ENCODE measurements at regions not wholly inside any gene's neighbourhood (a gene's known extent, or its start where the extent isn't known, plus 50 kb on each side); places are given as distances from the start of the nearest gene placed in this dataset.
"Not testable (repeated sequence)": the region's sequence is repeated elsewhere in the genome, so short reads cannot be mapped to it uniquely, and the experiment has no call there.

DNA sequence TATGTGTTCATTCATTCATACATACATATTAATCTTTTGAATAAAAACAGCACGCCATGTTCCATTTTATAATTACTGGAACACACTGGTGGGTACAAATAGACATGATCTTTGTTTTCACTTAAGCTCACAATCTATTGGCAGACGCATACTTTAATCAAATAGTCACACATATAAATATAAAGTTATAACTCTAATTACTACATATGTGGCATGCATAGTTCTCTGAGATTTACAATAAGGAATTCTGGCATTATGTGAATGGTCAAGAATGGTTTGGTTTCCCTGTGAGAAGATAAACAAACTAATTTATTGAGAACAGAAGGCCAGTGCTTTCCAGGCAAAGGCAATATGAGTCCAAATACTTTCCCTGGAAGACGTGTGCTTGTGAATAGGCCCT, 576.2 kb downstream of the CDH8 start:
- Histone ChIP-seq H3K27ac (no peak overlapping the region), H3K4me3 (no peak overlapping the region), H3K27me3 (no peaks in the 10 kb centered on the region), H3K4me1 (ENCODE audit: low read depth) (no peaks in the 10 kb centered on the region), H3K9me3 (ENCODE audit: low read depth) (no peaks in the 10 kb centered on the region), H3K36me3 (no peaks in the 10 kb centered on the region)
- TF ChIP-seq CTCF (IDR thresholded peaks at IDR 0.05; ENCODE audit: low read depth, low read length): no peak
- no peak for DNase-seq (ENCODE audit: low read depth in 1 of 2, low spot score in 1 of 2)

GRCh38 chr16:61435346-61435745, 600.9 kb downstream of the CDH8 start:
- H3K36me3 ChIP-seq: no peaks in the 10 kb centered on the region
- H3K27ac ChIP-seq: no peak overlapping the region
- no peaks in the 10 kb centered on the region for H3K9me3 ChIP-seq (ENCODE audit: low read depth)
- TF ChIP-seq CTCF (IDR thresholded peaks at IDR 0.05; ENCODE audit: low read depth, low read length): no peak
- DNase-seq (ENCODE audit: low read depth in 1 of 2, low spot score in 1 of 2): no peak
- H3K4me1 ChIP-seq (ENCODE audit: low read depth): no peaks in the 10 kb centered on the region
- no peak overlapping the region for H3K4me3 ChIP-seq
- H3K27me3 ChIP-seq: no peaks in the 10 kb centered on the region

GRCh38 chr16:61432421-61432820, 603.8 kb downstream of the CDH8 start:
- TF ChIP-seq CTCF (IDR thresholded peaks at IDR 0.05; ENCODE audit: low read depth, low read length): no peak
- Histone ChIP-seq H3K9me3 (ENCODE audit: low read depth) (no peaks in the 10 kb centered on the region), H3K4me1 (ENCODE audit: low read depth) (no peaks in the 10 kb centered on the region), H3K27me3 (no peaks in the 10 kb centered on the region), H3K4me3 (no peak overlapping the region), H3K36me3 (no peaks in the 10 kb centered on the region), H3K27ac (no peak overlapping the region)
- DNase-seq (ENCODE audit: low read depth in 1 of 2, low spot score in 1 of 2): peak in 1 of 2 donors; percentile 6

DNA sequence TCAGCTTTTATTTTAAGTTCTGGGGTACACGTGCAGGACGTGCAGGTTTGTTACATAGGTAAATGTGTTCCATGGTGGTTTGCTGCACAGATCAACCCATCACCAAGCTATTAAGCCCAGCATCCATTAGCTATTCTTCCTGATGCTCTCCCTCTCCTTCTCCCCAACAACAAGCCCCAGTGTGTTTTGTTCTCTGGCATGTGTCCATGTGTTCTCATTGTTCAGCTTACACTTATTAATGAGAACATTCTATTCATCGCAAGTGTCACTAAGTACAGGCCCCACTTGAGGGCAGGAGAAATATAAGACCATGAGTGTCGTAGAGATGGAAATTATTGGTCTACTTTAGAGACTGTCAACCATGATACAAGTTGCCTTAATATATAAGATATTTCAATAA, 615.1 kb downstream of the CDH8 start:
- H3K9me3 ChIP-seq (ENCODE audit: low read depth): no peaks in the 10 kb centered on the region
- DNase-seq (ENCODE audit: low read depth in 1 of 2, low spot score in 1 of 2): no peak

DNA sequence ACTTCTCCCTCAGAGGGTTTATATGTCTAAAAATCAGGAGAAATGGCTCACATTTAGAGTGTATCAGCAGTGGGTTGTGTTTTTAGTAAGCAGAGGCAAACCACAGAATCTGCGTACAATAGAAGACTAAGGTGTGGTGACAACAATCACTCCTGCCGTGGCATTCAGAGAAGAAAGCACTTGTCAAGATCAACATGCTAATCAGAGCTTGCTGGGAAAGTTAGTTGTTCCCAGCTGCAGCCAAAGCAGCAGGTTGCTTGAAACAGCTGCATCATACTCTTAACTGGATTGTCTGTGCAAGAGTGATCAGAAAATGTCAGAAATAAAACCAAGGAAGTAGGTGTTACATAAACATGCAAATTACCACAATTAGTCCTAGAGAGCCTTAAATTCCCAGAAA, 616.4 kb downstream of the CDH8 start:
- H3K4me1 ChIP-seq (ENCODE audit: low read depth): no peaks in the 10 kb centered on the region
- no peak for DNase-seq (ENCODE audit: low read depth in 1 of 2, low spot score in 1 of 2)
- no peak for TF ChIP-seq CTCF (IDR thresholded peaks at IDR 0.05; ENCODE audit: low read depth, low read length)

More for the DNA sequence above, 615.1 kb downstream of the CDH8 start:
- Histone ChIP-seq H3K27me3 (no peaks in the 10 kb centered on the region), H3K4me1 (ENCODE audit: low read depth) (no peaks in the 10 kb centered on the region), H3K4me3 (no peak overlapping the region), H3K27ac (no peak overlapping the region), H3K36me3 (no peaks in the 10 kb centered on the region)
- TF ChIP-seq CTCF (IDR thresholded peaks at IDR 0.05; ENCODE audit: low read depth, low read length): no peak

DNA sequence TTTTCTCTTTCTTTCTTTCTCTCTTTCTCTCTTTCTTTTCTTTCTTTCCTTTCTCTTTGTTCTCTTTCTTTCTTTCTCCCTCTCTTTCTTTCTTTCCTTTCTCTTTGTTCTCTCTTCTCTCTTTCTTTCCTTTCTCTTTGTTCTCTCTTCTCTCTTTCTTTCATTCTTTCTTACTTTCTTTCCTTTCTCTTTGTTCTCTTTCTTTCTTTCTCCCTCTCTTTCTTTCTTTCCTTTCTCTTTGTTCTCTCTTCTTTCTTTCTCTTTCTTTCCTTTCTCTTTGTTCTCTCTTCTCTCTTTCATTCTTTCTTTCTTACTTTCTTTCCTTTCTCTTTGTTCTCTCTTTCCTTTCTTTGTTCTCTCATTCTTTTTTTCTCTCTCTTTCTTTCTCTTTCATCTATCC, 617.4 kb downstream of the CDH8 start:
- not testable (repeated sequence) for H3K9me3 ChIP-seq (ENCODE audit: low read depth); H3K27me3 ChIP-seq; H3K4me3 ChIP-seq; H3K4me1 ChIP-seq (ENCODE audit: low read depth); DNase-seq (ENCODE audit: low read depth in 1 of 2, low spot score in 1 of 2); H3K36me3 ChIP-seq; H3K27ac ChIP-seq

More for the DNA sequence above, 616.4 kb downstream of the CDH8 start:
- Histone ChIP-seq H3K27ac (no peak overlapping the region), H3K27me3 (no peaks in the 10 kb centered on the region), H3K36me3 (no peaks in the 10 kb centered on the region), H3K9me3 (ENCODE audit: low read depth) (no peaks in the 10 kb centered on the region), H3K4me3 (no peak overlapping the region)

Data from cardiac muscle cell (in vitro differentiated cells and primary cell).